GM20000 (cell line): ENCODE measurements at regions not wholly inside any gene's neighbourhood (a gene's known extent, or its start where the extent isn't known, plus 50 kb on each side); places are given as distances from the start of the nearest gene placed in this dataset.

Experiments used
- DNase-seq: peaks from one replicate; pipeline ENCODE4 v3.0.0; 2012; ENCODE audit warnings: low spot score
- TF ChIP-seq, protein P1 (sequence below): IDR thresholded peaks from 2 replicates; pipeline ENCODE4 v1.5.1; 2012; ENCODE audit warnings: mild to moderate bottlenecking, control low read depth; ENCODE audit errors: extremely low read depth, missing control alignments

DNA sequence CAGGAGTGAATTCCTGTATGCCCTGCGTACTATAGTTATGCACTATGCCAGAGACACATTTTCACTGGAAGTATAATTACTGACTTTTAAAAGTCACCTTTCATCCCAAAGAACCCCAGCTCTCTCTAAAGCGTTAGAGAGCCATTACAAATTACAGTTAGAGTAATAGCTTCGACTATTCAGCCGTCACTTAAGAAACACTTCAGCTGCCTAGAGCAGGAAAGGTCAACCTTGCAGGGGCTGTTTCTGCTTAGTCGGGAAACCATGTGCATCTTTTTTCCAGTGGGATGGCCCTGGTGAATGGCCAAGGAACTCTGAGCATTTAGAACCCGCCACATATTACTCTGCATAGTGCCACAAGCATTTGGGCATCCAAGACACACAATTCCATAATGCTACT is 235.9 kb downstream of the ARRDC4 start:
- TF ChIP-seq, protein P1, sequence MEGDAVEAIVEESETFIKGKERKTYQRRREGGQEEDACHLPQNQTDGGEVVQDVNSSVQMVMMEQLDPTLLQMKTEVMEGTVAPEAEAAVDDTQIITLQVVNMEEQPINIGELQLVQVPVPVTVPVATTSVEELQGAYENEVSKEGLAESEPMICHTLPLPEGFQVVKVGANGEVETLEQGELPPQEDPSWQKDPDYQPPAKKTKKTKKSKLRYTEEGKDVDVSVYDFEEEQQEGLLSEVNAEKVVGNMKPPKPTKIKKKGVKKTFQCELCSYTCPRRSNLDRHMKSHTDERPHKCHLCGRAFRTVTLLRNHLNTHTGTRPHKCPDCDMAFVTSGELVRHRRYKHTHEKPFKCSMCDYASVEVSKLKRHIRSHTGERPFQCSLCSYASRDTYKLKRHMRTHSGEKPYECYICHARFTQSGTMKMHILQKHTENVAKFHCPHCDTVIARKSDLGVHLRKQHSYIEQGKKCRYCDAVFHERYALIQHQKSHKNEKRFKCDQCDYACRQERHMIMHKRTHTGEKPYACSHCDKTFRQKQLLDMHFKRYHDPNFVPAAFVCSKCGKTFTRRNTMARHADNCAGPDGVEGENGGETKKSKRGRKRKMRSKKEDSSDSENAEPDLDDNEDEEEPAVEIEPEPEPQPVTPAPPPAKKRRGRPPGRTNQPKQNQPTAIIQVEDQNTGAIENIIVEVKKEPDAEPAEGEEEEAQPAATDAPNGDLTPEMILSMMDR, result no peak
- DNase-seq, result no peak

GRCh38 chr15:98202256-98202655 is 241.8 kb downstream of the ARRDC4 start:
- TF ChIP-seq, protein P1, result no peak
- no peak for DNase-seq

GRCh38 chr15:98203872-98204660 is 243.6 kb downstream of the ARRDC4 start:
- no peak for DNase-seq
- TF ChIP-seq, protein P1, result no peak

GRCh38 chr15:98207928-98208327 is 247.4 kb downstream of the ARRDC4 start:
- TF ChIP-seq, protein P1, result no peak
- DNase-seq, result no peak

DNA sequence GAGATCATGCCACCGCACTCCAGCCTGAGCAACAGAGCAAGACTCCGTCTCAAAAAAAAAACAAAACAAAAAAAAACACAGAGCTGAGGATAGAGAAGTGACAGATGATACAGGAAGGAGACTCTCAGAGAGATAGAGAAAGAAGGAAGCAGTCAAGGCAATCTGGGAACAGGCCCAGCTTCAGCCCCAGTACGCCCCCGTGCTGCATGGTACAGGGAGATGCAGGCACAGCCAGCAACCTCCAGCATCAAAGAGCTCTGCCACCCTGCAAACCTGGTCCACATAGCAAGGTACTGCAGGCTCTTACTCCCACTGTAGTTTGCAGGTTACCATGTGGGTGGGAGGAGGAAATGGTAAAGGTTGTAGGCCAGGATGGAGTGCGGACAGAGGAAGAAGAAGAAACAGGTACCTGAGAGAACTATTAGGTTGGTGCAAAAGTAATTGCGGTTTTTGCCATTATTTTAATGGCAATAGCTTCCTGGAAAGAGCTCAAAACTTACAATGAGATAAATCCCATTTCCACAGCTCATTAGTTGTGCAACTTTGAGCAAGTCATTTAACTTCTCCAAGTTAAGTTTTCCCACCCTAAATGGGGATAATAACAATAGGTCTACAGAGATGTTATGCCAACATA is 253.0 kb downstream of the ARRDC4 start:
- DNase-seq, result no peak
- TF ChIP-seq, protein P1, result no peak

- TF ChIP-seq, protein P1, result no peak
- no peak for DNase-seq
Observed at GRCh38 chr15:98216166-98216565, 255.7 kb downstream of the ARRDC4 start.

DNA sequence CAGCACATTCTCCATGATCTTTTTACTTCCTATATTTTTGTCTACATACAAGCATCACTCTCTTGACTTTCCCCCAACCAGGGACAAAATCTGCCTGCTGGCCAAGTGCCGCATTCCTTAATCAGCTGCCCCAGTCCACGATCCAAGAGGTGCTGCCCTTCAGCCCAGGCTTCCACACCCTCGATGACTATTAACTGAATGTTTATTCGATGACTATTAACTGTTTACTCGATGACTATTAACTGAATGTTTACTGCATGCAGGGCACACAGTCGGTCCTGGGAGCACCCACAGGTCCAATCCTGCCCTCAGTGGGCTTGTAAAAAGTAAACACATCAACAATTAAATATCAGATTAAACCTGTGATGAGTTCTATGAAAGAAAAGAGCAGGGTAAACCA is 256.9 kb downstream of the ARRDC4 start:
- TF ChIP-seq, protein P1, result no peak
- DNase-seq, result no peak
